ENCODE measurements at regions not wholly inside any gene's neighbourhood (a gene's known extent, or its start where the extent isn't known, plus 50 kb on each side); places are given as distances from the start of the nearest gene placed in this dataset.
"Not testable (repeated sequence)": the region's sequence is repeated elsewhere in the genome, so short reads cannot be mapped to it uniquely, and the experiment has no call there.

GRCh38 chr6:27742833-27743573, 169.2 kb downstream of the OR2B2 start:
- no peak for DNase-seq (ENCODE audit: low read depth, low spot score)
- no peak for TF ChIP-seq CTCF (IDR thresholded peaks at IDR 0.05; ENCODE audit: low read depth, low read length)
- in situ Hi-C loops (cut with HindIII; ENCODE audit: low sequenced_read_pairs): no loop called here
- H3K4me3 ChIP-seq (ENCODE audit: low read depth, low read length): no peak overlapping the region

GRCh38 chr6:27739902-27740301, 172.3 kb downstream of the OR2B2 start:
- H3K4me3 ChIP-seq (ENCODE audit: low read depth, low read length); DNase-seq (ENCODE audit: low read depth, low spot score); in situ Hi-C loops (cut with HindIII; ENCODE audit: low sequenced_read_pairs): not testable (repeated sequence)

- DNase-seq (ENCODE audit: low read depth, low spot score): no peak
- no peak overlapping the region for H3K4me3 ChIP-seq (ENCODE audit: low read depth, low read length)
- in situ Hi-C loops (cut with HindIII; ENCODE audit: low sequenced_read_pairs): no loop called here
- no peak for TF ChIP-seq CTCF (IDR thresholded peaks at IDR 0.05; ENCODE audit: low read depth, low read length)
Measured at GRCh38 chr6:27736686-27737085, 175.5 kb downstream of the OR2B2 start.

- H3K4me3 ChIP-seq (ENCODE audit: low read depth, low read length): no peak overlapping the region
- no peak for DNase-seq (ENCODE audit: low read depth, low spot score)
- no peak for TF ChIP-seq CTCF (IDR thresholded peaks at IDR 0.05; ENCODE audit: low read depth, low read length)
- in situ Hi-C loops (cut with HindIII; ENCODE audit: low sequenced_read_pairs): no loop called here
Measured at GRCh38 chr6:27728442-27728841, 183.8 kb downstream of the OR2B2 start.

- DNase-seq (ENCODE audit: low read depth, low spot score): no peak
- no peak overlapping the region for H3K4me3 ChIP-seq (ENCODE audit: low read depth, low read length)
- TF ChIP-seq CTCF (IDR thresholded peaks at IDR 0.05; ENCODE audit: low read depth, low read length): no peak
- in situ Hi-C loops (cut with HindIII; ENCODE audit: low sequenced_read_pairs): no loop called here
Measured at GRCh38 chr6:27726619-27727023, 185.6 kb downstream of the OR2B2 start.

- TF ChIP-seq CTCF (IDR thresholded peaks at IDR 0.05; ENCODE audit: low read depth, low read length): no peak
- peak; percentile 65 for DNase-seq (ENCODE audit: low read depth, low spot score)
- in situ Hi-C loops (cut with HindIII; ENCODE audit: low sequenced_read_pairs): no loop called here
- H3K4me3 ChIP-seq (ENCODE audit: low read depth, low read length): peak overlapping the region; percentile 16
Measured at GRCh38 chr6:27720607-27721580, 191.3 kb downstream of the OR2B2 start.

- H3K4me3 ChIP-seq (ENCODE audit: low read depth, low read length); DNase-seq (ENCODE audit: low read depth, low spot score); in situ Hi-C loops (cut with HindIII; ENCODE audit: low sequenced_read_pairs): not testable (repeated sequence)
Measured at GRCh38 chr6:27719039-27719438, 193.2 kb downstream of the OR2B2 start.
